Stimulated activated naive CD8-positive, alpha-beta T cell treated with anti-CD3 and anti-CD28 coated beads, Interleukin-15, amount 100 ng/mL, for 72 hours (primary cell): ENCODE measurements at regions not wholly inside any gene's neighbourhood (a gene's known extent, or its start where the extent isn't known, plus 50 kb on each side); places are given as distances from the start of the nearest gene placed in this dataset.
"Not testable (repeated sequence)": the region's sequence is repeated elsewhere in the genome, so short reads cannot be mapped to it uniquely, and the experiment has no call there.

Experiments used
- ATAC-seq: fragments of 150-1000 bp; cut with Tn5 transposase; 2 replicates; pipeline ENCODE4 v1.10.0; 2021; ENCODE audit warnings: mild to moderate bottlenecking, moderate library complexity
- DNase-seq, 2 donors: peaks; one replicate each; pipeline ENCODE4 v3.0.0; 2021 to 2022
- H3K27ac Mint-ChIP-seq, 2 donors: one replicate each; pipeline ENCODE4 v1.8.0; 2022; ENCODE audit warnings: mild to moderate bottlenecking in 2 of 2, mixed read lengths in 2 of 2, moderate library complexity in 2 of 2
- H3K27me3 Mint-ChIP-seq: one replicate; pipeline ENCODE4 v1.8.0; 2022; ENCODE audit warnings: mixed read lengths
- H3K4me1 Mint-ChIP-seq: one replicate; pipeline ENCODE4 v1.8.0; 2022; ENCODE audit warnings: mild to moderate bottlenecking, mixed read lengths
- H3K4me3 Mint-ChIP-seq, 2 donors: one replicate each; pipeline ENCODE4 v1.8.0; 2022; ENCODE audit warnings: mild to moderate bottlenecking in 2 of 2, mixed read lengths in 2 of 2, moderate library complexity in 1 of 2
- H3K9me3 Mint-ChIP-seq, 2 donors: one replicate each; pipeline ENCODE4 v1.8.0; 2022; ENCODE audit warnings: mixed read lengths in 2 of 2

DNA sequence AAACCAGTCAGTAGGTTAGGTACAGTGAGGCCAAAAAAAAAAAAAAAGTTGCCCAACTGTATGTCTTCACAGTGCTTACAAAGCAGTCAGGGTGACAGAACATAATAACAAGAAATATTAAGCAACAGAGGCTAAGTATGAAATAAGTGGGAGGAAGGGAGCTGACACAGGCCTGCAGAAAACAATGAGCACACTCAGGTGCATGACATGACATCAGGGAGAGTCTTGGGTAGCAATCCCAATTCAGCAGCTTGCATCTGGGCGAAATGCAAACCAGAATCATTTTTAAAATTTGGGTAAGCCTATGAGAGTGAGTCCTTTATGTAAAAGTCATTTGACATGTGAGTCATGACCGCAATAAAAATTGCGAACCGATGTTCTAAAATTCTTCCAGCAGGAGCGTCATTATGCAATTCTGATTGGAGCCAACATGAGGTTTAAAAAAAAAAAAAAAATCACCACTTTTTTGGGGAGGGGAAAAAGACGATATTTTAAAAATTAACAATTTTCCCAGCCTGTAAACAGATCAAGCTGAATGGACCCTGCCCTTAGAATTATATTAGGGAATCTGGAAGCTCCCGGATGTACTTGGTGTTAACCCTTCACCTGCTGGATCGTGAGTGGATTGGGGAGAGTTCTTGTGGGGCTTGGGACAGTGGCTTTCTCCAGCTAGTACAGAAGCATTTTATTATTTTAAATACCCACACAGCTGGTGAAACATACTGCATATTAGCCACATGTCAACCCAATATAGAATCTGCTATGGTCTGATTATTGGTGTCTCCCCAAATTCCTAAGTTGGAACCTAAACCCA, 127.9 kb downstream of the NPIPB5 start:
- DNase-seq (no peak), ATAC-seq (no peak)
- H3K4me1 Mint-ChIP-seq: no peaks in the 10 kb centered on the region
- no peaks in the 10 kb centered on the region for H3K9me3 Mint-ChIP-seq
- H3K27ac Mint-ChIP-seq: no peak overlapping the region
- no peak overlapping the region for H3K4me3 Mint-ChIP-seq
- H3K27me3 Mint-ChIP-seq: peaks cover 7% of the 10 kb centered on the region

DNA sequence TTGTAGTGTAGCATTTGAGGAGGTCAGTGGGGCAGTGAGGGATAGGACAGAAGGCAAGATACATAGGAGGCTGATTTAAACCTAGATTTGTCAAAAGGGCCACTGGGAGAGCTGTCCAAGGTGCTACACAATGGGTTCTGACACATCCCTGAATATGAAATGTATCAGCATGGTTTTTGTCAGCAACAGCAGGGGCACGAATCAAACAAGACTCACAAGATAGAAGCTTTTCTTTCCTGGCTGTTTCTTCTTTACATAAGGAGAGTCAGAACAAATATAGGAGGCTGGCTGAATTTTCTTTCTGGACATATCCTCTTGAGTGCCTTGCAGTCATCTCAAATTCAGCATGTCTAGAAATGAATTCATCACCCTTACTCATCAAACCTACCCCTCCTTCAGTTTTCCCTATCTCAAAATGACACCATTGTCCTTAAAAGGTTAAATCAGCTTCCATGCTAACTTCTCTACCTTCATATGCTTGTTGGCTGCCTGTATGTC, 130.5 kb downstream of the NPIPB5 start:
- H3K9me3 Mint-ChIP-seq: no peaks in the 10 kb centered on the region
- H3K27ac Mint-ChIP-seq: no peak overlapping the region
- no peaks in the 10 kb centered on the region for H3K27me3 Mint-ChIP-seq
- ATAC-seq (no peak), DNase-seq (no peak)
- H3K4me3 Mint-ChIP-seq: no peak overlapping the region
- no peaks in the 10 kb centered on the region for H3K4me1 Mint-ChIP-seq

- H3K4me3 Mint-ChIP-seq: no peak overlapping the region
- no peaks in the 10 kb centered on the region for H3K9me3 Mint-ChIP-seq
- no peaks in the 10 kb centered on the region for H3K27me3 Mint-ChIP-seq
- no peaks in the 10 kb centered on the region for H3K4me1 Mint-ChIP-seq
- no peak for ATAC-seq
- H3K27ac Mint-ChIP-seq: no peak overlapping the region
- no peak for DNase-seq
Observed at GRCh38 chr16:22642416-22643088, 131.9 kb downstream of the NPIPB5 start.

DNA sequence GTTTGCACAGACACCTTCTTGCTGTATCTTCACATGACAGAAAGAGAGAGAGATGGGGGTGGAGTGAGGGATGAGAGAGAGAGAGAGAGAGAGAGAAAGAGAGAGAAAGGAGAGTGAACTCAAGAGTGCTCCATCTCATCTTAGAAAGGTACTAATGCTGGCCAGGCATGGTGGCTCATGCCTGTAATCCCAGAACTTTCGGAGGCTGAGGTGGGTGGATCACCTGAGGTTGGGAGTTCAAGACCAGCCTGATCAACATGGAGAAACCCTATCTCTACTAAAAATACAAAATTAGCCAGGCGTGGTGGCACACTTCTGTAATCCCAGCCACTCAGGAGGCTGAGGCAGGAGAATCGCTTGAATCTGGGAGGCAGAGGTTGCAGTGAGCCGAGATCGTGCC, 132.5 kb downstream of the NPIPB5 start:
- not testable (repeated sequence) for DNase-seq, H3K27ac Mint-ChIP-seq, H3K4me3 Mint-ChIP-seq, ATAC-seq, H3K4me1 Mint-ChIP-seq, H3K9me3 Mint-ChIP-seq, H3K27me3 Mint-ChIP-seq

DNA sequence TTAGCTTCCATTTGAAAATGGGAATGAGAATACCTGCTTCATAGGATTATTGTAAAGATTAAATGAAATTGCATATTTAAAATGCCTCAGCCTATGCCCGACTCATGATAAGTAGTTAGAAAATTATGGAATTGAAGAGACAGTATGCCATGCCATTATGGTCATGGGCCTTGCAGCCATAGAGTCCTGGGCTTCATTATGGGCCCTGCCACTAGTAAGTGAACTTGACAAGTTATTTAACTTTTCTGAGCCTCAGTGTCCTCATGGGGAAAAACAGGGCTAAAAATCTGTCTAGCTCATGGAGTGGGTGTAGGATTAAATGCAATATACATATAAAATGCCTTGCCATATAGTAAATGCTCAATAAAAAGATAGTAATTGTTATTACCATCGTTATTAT, 133.2 kb downstream of the NPIPB5 start:
- no peak for ATAC-seq

DNA sequence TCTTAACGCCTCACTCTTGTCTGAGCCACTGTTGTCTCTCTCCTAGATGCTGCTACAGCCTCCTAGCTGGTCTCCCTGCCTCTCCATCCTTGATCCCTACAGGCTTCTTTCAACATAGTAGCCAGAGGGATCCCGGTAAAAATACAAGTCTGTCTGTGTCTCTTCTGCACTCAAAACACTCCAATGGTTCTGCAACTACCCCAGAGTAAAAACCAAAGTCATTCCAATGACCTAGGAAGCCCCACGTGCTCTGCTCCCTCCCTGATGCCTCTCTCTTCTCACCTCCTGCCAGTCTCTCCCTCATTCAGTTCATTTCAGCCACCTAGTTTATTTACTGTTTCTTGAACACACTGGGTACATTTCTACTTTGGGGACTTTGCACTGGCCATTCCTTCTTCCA, 135.2 kb downstream of the NPIPB5 start:
- H3K4me3 Mint-ChIP-seq: no peak overlapping the region
- ATAC-seq: no peak
- H3K27me3 Mint-ChIP-seq: no peaks in the 10 kb centered on the region
- DNase-seq: no peak
- no peak overlapping the region for H3K27ac Mint-ChIP-seq
- no peaks in the 10 kb centered on the region for H3K4me1 Mint-ChIP-seq
- no peaks in the 10 kb centered on the region for H3K9me3 Mint-ChIP-seq

More for the DNA sequence above, 133.2 kb downstream of the NPIPB5 start:
- DNase-seq: no peak
- H3K4me3 Mint-ChIP-seq: no peak overlapping the region
- H3K4me1 Mint-ChIP-seq: no peaks in the 10 kb centered on the region
- H3K9me3 Mint-ChIP-seq: no peaks in the 10 kb centered on the region
- no peak overlapping the region for H3K27ac Mint-ChIP-seq
- H3K27me3 Mint-ChIP-seq: no peaks in the 10 kb centered on the region

DNA sequence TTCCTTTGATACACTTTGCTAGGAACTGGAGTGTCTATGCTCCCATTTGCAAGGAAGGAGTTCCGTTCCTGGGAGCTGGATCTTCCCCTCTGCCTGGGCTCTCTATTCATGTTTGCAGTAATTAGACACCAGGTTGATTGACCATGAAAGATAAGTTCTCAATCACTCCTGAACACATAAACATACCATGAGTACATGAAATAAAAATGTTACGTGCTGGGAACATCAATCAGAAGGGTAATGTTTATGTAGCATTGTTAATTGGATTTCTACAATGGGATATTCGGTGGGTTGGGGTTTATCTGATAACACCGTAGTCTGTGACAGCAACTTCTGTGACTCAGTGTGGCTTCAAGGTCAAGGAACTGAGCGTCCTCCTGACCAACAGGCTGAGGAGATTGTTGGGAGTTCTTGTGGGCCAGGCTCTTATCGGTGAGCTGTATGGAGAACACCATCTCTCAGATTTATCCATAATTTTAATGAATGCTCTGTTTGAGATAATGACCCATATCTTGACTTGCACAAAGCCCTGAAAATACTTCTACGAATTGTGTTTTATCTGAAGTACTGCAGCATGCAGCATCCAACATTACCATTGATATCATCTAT, 136.4 kb downstream of the NPIPB5 start:
- Mint-ChIP-seq H3K27ac (no peak overlapping the region), H3K4me1 (no peaks in the 10 kb centered on the region), H3K9me3 (no peaks in the 10 kb centered on the region), H3K4me3 (no peak overlapping the region), H3K27me3 (no peaks in the 10 kb centered on the region)
- DNase-seq: no peak
- ATAC-seq: no peak

DNA sequence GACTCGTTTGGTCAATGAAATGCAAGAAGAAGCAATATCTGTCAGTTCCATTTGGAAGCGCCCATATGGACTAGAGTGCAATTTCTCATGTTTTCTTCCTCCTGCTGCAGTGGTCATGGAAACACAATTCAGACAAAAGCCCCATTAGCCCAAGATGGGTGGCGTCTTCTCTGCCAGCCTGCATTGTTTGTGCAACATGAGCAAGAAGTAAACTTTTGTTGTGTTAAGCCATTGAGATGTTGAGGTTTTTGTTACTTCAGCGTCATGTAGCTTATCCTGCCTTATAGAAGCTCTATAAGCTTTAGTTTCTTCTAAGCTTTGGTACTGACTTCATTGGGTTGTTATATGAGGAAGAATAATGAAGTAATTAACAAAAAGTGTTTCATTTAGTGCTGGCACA, 137.4 kb downstream of the NPIPB5 start:
- Mint-ChIP-seq H3K27me3 (peaks cover 3% of the 10 kb centered on the region), H3K4me1 (no peaks in the 10 kb centered on the region), H3K9me3 (no peaks in the 10 kb centered on the region), H3K27ac (no peak overlapping the region), H3K4me3 (no peak overlapping the region)
- no peak for ATAC-seq
- no peak for DNase-seq

DNA sequence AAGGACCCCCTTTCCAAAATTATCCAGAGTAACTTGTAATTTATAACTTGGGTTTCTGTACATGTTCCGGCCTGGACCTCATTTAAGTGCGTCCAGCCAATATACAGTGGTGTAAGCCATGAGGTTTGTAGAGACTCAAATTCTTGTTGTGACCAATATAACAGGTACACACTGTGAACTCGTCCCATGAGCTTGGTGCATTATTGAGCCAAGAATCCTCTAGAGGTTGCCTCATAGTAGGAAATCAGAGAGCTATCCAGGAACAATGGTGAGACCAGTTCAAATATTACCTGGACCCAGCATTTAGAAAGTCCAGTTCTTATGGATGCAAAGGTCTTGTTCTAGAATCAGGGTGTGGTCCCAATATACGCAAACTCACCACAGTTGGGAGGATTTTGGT, 138.2 kb downstream of the NPIPB5 start:
- peaks cover 11% of the 10 kb centered on the region for H3K27me3 Mint-ChIP-seq
- no peaks in the 10 kb centered on the region for H3K4me1 Mint-ChIP-seq
- DNase-seq: no peak
- ATAC-seq: no peak
- H3K27ac Mint-ChIP-seq: no peak overlapping the region
- no peaks in the 10 kb centered on the region for H3K9me3 Mint-ChIP-seq
- no peak overlapping the region for H3K4me3 Mint-ChIP-seq

GRCh38 chr16:22651111-22651817, 140.6 kb downstream of the NPIPB5 start:
- not testable (repeated sequence) for H3K9me3 Mint-ChIP-seq, H3K4me1 Mint-ChIP-seq, H3K27ac Mint-ChIP-seq, ATAC-seq, DNase-seq, H3K4me3 Mint-ChIP-seq
- H3K27me3 Mint-ChIP-seq: peaks cover 13% of the 10 kb centered on the region

- no peaks in the 10 kb centered on the region for H3K4me1 Mint-ChIP-seq
- H3K9me3 Mint-ChIP-seq: no peaks in the 10 kb centered on the region
- DNase-seq (no peak), ATAC-seq (no peak)
- H3K4me3 Mint-ChIP-seq: no peak overlapping the region
- no peak overlapping the region for H3K27ac Mint-ChIP-seq
- peaks cover 13% of the 10 kb centered on the region for H3K27me3 Mint-ChIP-seq
Observed at GRCh38 chr16:22652463-22652845, 141.8 kb downstream of the NPIPB5 start.

DNA sequence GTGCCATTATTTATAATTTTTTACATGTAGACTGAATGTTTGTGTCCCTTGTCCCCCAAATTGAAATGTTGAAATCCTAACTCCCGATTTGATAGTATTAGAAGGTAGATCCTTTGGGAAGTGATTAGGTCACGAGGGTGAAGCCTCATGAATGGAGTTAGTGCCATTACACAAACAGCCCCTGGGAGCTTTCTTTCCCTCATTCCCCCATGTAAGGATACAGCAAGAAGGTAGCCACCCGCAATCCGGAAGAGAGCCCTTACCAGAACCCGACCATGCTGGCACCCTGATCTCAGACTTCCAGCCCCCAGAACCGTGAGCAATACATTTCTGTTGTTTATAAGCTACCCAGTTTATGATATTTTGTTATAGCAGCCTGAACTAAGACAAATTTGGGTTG, 143.2 kb downstream of the NPIPB5 start:
- no peak overlapping the region for H3K4me3 Mint-ChIP-seq
- H3K27me3 Mint-ChIP-seq: peaks cover 13% of the 10 kb centered on the region
- no peak overlapping the region for H3K27ac Mint-ChIP-seq
- DNase-seq (no peak), ATAC-seq (no peak)
- no peaks in the 10 kb centered on the region for H3K4me1 Mint-ChIP-seq
- no peaks in the 10 kb centered on the region for H3K9me3 Mint-ChIP-seq

DNA sequence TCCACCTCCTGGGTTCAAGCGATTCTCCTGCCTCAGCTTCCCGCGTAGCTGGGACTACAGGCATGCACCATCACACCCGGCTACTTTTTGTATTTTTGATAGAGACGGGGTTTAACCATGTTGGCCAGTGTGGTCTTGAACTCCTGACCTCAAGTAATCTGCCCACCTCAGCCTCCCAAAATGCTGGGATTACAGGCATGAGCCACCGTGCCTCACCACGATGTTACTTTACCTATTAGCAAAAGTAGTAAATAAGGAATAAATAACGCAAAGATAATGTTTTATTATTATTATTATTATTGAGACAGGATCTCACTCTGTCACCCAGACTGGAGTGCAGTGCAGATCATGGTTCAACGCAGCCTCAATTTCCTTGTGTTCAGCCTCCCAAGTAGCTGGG, 145.9 kb downstream of the NPIPB5 start:
- not testable (repeated sequence) for DNase-seq, ATAC-seq, H3K4me1 Mint-ChIP-seq, H3K9me3 Mint-ChIP-seq, H3K4me3 Mint-ChIP-seq, H3K27ac Mint-ChIP-seq
- peaks cover 13% of the 10 kb centered on the region for H3K27me3 Mint-ChIP-seq

GRCh38 chr16:22659933-22660332, 149.2 kb downstream of the NPIPB5 start:
- H3K9me3 Mint-ChIP-seq: no peaks in the 10 kb centered on the region
- no peak for ATAC-seq
- DNase-seq: no peak
- no peak overlapping the region for H3K27ac Mint-ChIP-seq
- H3K4me1 Mint-ChIP-seq: no peaks in the 10 kb centered on the region
- no peak overlapping the region for H3K4me3 Mint-ChIP-seq
- no peaks in the 10 kb centered on the region for H3K27me3 Mint-ChIP-seq

DNA sequence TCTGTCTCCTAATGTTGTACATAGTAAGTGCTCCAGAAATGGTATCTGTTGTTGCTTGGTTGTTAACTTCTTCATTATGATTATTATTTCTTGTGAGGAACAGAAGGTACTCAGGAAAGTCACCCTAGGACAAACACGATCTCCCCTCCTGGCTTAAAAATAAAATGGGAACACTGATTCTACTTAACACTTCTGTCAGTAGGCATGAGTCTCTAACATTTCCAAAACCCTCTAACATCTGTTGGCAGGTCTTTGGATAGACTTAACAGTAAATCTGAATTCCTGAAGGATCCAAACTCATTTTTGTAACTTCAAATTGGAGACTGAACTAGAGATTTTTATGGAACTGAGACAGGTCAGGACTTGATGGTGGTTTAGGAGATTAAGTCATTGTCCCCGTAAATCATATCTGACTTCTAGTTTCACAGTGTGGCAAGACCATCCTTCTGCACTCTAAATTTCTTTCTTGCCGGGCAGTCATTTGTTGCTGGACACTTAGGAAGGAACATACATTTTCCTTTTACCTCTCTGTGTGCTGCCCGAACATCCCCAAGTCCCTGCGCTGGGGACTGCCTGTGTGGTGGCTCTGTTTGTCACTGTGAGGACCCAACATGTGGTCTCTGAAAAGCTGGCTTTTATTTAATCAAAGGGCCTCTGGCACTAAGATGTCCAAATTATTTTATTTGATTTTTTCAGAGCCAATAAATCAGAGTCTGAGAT, 149.9 kb downstream of the NPIPB5 start:
- Mint-ChIP-seq H3K27ac (no peak overlapping the region), H3K9me3 (no peaks in the 10 kb centered on the region)
- DNase-seq: no peak

More for the DNA sequence above, 149.9 kb downstream of the NPIPB5 start:
- Mint-ChIP-seq H3K27me3 (no peaks in the 10 kb centered on the region), H3K4me1 (no peaks in the 10 kb centered on the region), H3K4me3 (no peak overlapping the region)
- ATAC-seq: no peak
